NCI-H2227 treated with DMSO at 0.1 percent for 48 hours (cell line): ENCODE measurements at regions not wholly inside any gene's neighbourhood (a gene's known extent, or its start where the extent isn't known, plus 50 kb on each side); places are given as distances from the start of the nearest gene placed in this dataset.

Experiments
- DNase-seq: peaks from one replicate; lab custom pipeline; 2025; lab: John Stamatoyannopoulos, UW

GRCh38 chr9:135240222-135240621 lies 152.8 kb downstream of the OLFM1 start:
- DNase-seq: no peak

- DNase-seq: no peak
Observed at GRCh38 chr9:135240871-135241311, 153.4 kb downstream of the OLFM1 start.

GRCh38 chr9:135241381-135242048 lies 154.0 kb downstream of the OLFM1 start:
- DNase-seq: no peak

GRCh38 chr9:135242049-135242396 lies 154.6 kb downstream of the OLFM1 start:
- DNase-seq: no peak

GRCh38 chr9:135242406-135242805 lies 154.9 kb downstream of the OLFM1 start:
- no peak for DNase-seq

GRCh38 chr9:135243201-135244190 lies 156.0 kb downstream of the OLFM1 start:
- no peak for DNase-seq

- DNase-seq: no peak
Observed at GRCh38 chr9:135244271-135245221, 157.1 kb downstream of the OLFM1 start.

GRCh38 chr9:135245482-135246247 lies 158.2 kb downstream of the OLFM1 start:
- no peak for DNase-seq

- DNase-seq: no peak
Observed at GRCh38 chr9:135246248-135247205, 159.1 kb downstream of the OLFM1 start.

GRCh38 chr9:135247227-135247930 lies 159.9 kb downstream of the OLFM1 start:
- DNase-seq: no peak

GRCh38 chr9:135248111-135248510 lies 160.6 kb downstream of the OLFM1 start:
- DNase-seq: no peak

- no peak for DNase-seq
Observed at GRCh38 chr9:135248721-135249120, 161.3 kb downstream of the OLFM1 start.

GRCh38 chr9:135249191-135249590 lies 161.7 kb downstream of the OLFM1 start:
- no peak for DNase-seq

- DNase-seq: no peak
Observed at GRCh38 chr9:135249711-135250110, 162.2 kb downstream of the OLFM1 start.

GRCh38 chr9:135251331-135251761 lies 163.9 kb downstream of the OLFM1 start:
- no peak for DNase-seq

GRCh38 chr9:135251996-135252760 lies 164.7 kb downstream of the OLFM1 start:
- DNase-seq: no peak

- no peak for DNase-seq
Observed at GRCh38 chr9:135252980-135253304, 165.5 kb downstream of the OLFM1 start.

GRCh38 chr9:135253305-135254004 lies 166.0 kb downstream of the OLFM1 start:
- DNase-seq: no peak
